ENCODE measurements at regions not wholly inside any gene's neighbourhood (a gene's known extent, or its start where the extent isn't known, plus 50 kb on each side); places are given as distances from the start of the nearest gene placed in this dataset.

DNA sequence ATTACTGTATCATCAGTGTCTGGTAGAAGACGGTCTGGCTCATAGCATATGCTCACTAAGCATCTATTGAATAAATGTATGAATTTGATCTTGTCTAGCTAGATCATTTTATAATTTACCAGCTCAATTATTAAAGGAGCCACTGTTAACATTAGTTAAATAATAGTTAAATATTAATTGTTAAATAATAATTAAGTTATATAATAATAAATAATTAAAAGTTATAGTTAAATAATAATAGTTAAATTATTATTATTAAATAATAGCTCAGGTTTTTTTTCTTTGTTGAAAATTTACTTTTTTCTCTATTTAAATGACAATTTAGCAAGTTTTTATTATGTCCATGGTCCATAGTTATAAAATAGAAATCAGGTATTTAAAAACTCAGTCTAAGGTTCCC, 274.4 kb downstream of the OXSM start:
- TF ChIP-seq POLR2AphosphoS5 (IDR thresholded peaks at IDR 0.05; ENCODE audit: low read depth, low read length) = no peak
- TF ChIP-seq, protein P1, sequence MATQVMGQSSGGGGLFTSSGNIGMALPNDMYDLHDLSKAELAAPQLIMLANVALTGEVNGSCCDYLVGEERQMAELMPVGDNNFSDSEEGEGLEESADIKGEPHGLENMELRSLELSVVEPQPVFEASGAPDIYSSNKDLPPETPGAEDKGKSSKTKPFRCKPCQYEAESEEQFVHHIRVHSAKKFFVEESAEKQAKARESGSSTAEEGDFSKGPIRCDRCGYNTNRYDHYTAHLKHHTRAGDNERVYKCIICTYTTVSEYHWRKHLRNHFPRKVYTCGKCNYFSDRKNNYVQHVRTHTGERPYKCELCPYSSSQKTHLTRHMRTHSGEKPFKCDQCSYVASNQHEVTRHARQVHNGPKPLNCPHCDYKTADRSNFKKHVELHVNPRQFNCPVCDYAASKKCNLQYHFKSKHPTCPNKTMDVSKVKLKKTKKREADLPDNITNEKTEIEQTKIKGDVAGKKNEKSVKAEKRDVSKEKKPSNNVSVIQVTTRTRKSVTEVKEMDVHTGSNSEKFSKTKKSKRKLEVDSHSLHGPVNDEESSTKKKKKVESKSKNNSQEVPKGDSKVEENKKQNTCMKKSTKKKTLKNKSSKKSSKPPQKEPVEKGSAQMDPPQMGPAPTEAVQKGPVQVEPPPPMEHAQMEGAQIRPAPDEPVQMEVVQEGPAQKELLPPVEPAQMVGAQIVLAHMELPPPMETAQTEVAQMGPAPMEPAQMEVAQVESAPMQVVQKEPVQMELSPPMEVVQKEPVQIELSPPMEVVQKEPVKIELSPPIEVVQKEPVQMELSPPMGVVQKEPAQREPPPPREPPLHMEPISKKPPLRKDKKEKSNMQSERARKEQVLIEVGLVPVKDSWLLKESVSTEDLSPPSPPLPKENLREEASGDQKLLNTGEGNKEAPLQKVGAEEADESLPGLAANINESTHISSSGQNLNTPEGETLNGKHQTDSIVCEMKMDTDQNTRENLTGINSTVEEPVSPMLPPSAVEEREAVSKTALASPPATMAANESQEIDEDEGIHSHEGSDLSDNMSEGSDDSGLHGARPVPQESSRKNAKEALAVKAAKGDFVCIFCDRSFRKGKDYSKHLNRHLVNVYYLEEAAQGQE (IDR thresholded peaks at IDR 0.05; ENCODE audit: borderline replicate concordance in 1 of 2, low read depth in 1 of 2, low read length in 2 of 2) = no peak
- TF ChIP-seq ZFX (CRISPR knock-in tag; IDR thresholded peaks at IDR 0.05; ENCODE audit: low read depth) = no peak
- TF ChIP-seq SIN3A (IDR thresholded peaks at IDR 0.05; ENCODE audit: borderline replicate concordance, low read depth, low read length) = no peak
- TF ChIP-seq ZKSCAN1 (IDR thresholded peaks at IDR 0.05; ENCODE audit: low read length) = no peak
- TF ChIP-seq, protein P2, sequence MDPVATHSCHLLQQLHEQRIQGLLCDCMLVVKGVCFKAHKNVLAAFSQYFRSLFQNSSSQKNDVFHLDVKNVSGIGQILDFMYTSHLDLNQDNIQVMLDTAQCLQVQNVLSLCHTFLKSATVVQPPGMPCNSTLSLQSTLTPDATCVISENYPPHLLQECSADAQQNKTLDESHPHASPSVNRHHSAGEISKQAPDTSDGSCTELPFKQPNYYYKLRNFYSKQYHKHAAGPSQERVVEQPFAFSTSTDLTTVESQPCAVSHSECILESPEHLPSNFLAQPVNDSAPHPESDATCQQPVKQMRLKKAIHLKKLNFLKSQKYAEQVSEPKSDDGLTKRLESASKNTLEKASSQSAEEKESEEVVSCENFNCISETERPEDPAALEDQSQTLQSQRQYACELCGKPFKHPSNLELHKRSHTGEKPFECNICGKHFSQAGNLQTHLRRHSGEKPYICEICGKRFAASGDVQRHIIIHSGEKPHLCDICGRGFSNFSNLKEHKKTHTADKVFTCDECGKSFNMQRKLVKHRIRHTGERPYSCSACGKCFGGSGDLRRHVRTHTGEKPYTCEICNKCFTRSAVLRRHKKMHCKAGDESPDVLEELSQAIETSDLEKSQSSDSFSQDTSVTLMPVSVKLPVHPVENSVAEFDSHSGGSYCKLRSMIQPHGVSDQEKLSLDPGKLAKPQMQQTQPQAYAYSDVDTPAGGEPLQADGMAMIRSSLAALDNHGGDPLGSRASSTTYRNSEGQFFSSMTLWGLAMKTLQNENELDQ (CRISPR knock-in tag; IDR thresholded peaks at IDR 0.05; ENCODE audit: borderline replicate concordance) = no peak
- TF ChIP-seq ZNF674 (CRISPR knock-in tag; IDR thresholded peaks at IDR 0.05; ENCODE audit: low read depth) = no peak
- TF ChIP-seq, protein P3, sequence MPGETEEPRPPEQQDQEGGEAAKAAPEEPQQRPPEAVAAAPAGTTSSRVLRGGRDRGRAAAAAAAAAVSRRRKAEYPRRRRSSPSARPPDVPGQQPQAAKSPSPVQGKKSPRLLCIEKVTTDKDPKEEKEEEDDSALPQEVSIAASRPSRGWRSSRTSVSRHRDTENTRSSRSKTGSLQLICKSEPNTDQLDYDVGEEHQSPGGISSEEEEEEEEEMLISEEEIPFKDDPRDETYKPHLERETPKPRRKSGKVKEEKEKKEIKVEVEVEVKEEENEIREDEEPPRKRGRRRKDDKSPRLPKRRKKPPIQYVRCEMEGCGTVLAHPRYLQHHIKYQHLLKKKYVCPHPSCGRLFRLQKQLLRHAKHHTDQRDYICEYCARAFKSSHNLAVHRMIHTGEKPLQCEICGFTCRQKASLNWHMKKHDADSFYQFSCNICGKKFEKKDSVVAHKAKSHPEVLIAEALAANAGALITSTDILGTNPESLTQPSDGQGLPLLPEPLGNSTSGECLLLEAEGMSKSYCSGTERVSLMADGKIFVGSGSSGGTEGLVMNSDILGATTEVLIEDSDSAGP (CRISPR knock-in tag; IDR thresholded peaks at IDR 0.05; ENCODE audit: borderline replicate concordance) = no peak
- TF ChIP-seq HCFC1 (IDR thresholded peaks at IDR 0.05; ENCODE audit: low read depth, low read length) = no peak
- no peak for TF ChIP-seq BRCA1 (CRISPR knock-in tag; IDR thresholded peaks at IDR 0.05)
- no peak for TF ChIP-seq ZFP41 (CRISPR knock-in tag; IDR thresholded peaks at IDR 0.05; ENCODE audit: borderline replicate concordance)

Measured in HepG2 (cell line).